ENCODE measurements at regions not wholly inside any gene's neighbourhood (a gene's known extent, or its start where the extent isn't known, plus 50 kb on each side); places are given as distances from the start of the nearest gene placed in this dataset.

GRCh38 chr5:133873449-133873848 lies 95.0 kb downstream of the C5orf15 start:
- DNase-seq = no peak
- no peak overlapping the region for H3K27ac ChIP-seq (ENCODE audit: low read depth, low read length)
- H3K27me3 ChIP-seq (ENCODE audit: control insufficient read depth, insufficient read depth, low read length, poor library complexity, severe bottlenecking) = no peaks in the 10 kb centered on the region
- H3K27ac Mint-ChIP-seq = no peak overlapping the region
- TF ChIP-seq, protein P1, sequence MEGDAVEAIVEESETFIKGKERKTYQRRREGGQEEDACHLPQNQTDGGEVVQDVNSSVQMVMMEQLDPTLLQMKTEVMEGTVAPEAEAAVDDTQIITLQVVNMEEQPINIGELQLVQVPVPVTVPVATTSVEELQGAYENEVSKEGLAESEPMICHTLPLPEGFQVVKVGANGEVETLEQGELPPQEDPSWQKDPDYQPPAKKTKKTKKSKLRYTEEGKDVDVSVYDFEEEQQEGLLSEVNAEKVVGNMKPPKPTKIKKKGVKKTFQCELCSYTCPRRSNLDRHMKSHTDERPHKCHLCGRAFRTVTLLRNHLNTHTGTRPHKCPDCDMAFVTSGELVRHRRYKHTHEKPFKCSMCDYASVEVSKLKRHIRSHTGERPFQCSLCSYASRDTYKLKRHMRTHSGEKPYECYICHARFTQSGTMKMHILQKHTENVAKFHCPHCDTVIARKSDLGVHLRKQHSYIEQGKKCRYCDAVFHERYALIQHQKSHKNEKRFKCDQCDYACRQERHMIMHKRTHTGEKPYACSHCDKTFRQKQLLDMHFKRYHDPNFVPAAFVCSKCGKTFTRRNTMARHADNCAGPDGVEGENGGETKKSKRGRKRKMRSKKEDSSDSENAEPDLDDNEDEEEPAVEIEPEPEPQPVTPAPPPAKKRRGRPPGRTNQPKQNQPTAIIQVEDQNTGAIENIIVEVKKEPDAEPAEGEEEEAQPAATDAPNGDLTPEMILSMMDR (conservative IDR thresholded peaks at IDR 0.05) = no peak
- H3K4me3 Mint-ChIP-seq = no peak overlapping the region
- H3K9me3 ChIP-seq (ENCODE audit: control insufficient read depth, low read length) = peaks cover 27% of the 10 kb centered on the region
- H3K9ac ChIP-seq (ENCODE audit: extremely low read depth, low read length, poor library complexity, severe bottlenecking) = no peak overlapping the region
- H3K27me3 Mint-ChIP-seq (ENCODE audit: insufficient read depth) = peaks cover 2% of the 10 kb centered on the region
- no peaks in the 10 kb centered on the region for H3K36me3 ChIP-seq (ENCODE audit: control insufficient read depth, insufficient read depth, low read length)
- no peaks in the 10 kb centered on the region for H3K4me1 Mint-ChIP-seq
- 83 to 87% methylated on average over 2 of the region's 2 CpGs for WGBS, 2 experiments (ENCODE audit: insufficient coverage in 1 of 2, insufficient read length in 1 of 2)
- H3K4me1 ChIP-seq (ENCODE audit: control insufficient read depth, insufficient read depth, low read length) = no peaks in the 10 kb centered on the region
- H3K4me3 ChIP-seq (ENCODE audit: low read length) = no peak overlapping the region
- H3K36me3 Mint-ChIP-seq (ENCODE audit: low read depth) = no peaks in the 10 kb centered on the region
- peaks cover 22% of the 10 kb centered on the region for H3K9me3 Mint-ChIP-seq

- TF ChIP-seq, protein P1 (conservative IDR thresholded peaks at IDR 0.05) = no peak
- Mint-ChIP-seq H3K4me3 (no peak overlapping the region), H3K4me1 (no peaks in the 10 kb centered on the region), H3K27ac (no peak overlapping the region), H3K9me3 (peaks cover 19% of the 10 kb centered on the region), H3K27me3 (ENCODE audit: insufficient read depth) (peaks cover 5% of the 10 kb centered on the region), H3K36me3 (ENCODE audit: low read depth) (no peaks in the 10 kb centered on the region)
- H3K4me3 ChIP-seq (ENCODE audit: low read length) = no peak overlapping the region
- peaks cover 23% of the 10 kb centered on the region for H3K9me3 ChIP-seq (ENCODE audit: control insufficient read depth, low read length)
- no peaks in the 10 kb centered on the region for H3K27me3 ChIP-seq (ENCODE audit: control insufficient read depth, insufficient read depth, low read length, poor library complexity, severe bottlenecking)
- no peak overlapping the region for H3K27ac ChIP-seq (ENCODE audit: low read depth, low read length)
- no peak overlapping the region for H3K9ac ChIP-seq (ENCODE audit: extremely low read depth, low read length, poor library complexity, severe bottlenecking)
- H3K36me3 ChIP-seq (ENCODE audit: control insufficient read depth, insufficient read depth, low read length) = no peaks in the 10 kb centered on the region
- H3K4me1 ChIP-seq (ENCODE audit: control insufficient read depth, insufficient read depth, low read length) = no peaks in the 10 kb centered on the region
- no peak for DNase-seq
Observed at GRCh38 chr5:133870661-133871060, 97.8 kb downstream of the C5orf15 start.

DNA sequence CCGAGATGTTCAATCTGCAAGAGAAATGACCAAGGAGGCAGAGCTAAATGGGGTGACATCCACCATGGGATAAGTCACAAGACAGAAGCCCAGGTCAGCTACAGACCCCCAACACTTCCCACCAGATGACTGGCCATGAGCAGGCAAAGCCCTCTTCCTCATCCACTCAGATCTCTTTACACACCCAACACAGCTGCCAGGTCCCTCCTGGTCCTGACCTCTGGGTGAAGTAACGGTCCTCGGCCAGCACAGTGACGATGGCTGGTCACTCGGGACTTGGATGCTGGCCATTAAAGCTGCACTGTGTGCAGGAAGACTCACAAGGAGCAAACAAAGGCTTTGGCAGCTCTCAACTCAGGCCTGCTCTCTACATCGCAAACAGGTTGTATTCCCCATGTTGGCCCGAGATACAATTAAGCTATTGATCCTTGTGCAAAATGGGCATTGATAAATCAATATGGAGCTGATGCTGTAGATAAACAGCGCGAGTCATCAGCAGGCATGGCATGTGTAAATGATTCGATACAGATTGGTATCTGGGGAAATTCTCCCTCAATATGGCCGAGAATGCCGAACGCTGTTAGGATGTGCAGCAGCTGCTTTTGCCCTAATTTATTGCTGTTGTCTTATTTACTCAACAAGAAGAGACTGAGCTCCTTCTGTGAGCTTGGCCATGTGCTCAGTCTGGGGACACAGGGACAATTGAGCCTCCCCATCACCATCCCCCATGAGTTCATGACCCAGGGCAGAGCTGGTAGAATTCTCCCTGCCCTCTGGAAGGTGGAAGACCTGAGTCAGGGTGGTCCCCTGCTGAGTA lies 98.7 kb downstream of the C5orf15 start:
- no peaks in the 10 kb centered on the region for H3K36me3 ChIP-seq (ENCODE audit: control insufficient read depth, insufficient read depth, low read length)
- Mint-ChIP-seq H3K27me3 (ENCODE audit: insufficient read depth) (peaks cover 5% of the 10 kb centered on the region), H3K4me3 (no peak overlapping the region), H3K27ac (no peak overlapping the region), H3K9me3 (peaks cover 11% of the 10 kb centered on the region), H3K4me1 (no peaks in the 10 kb centered on the region), H3K36me3 (ENCODE audit: low read depth) (no peaks in the 10 kb centered on the region)
- TF ChIP-seq, protein P1 (conservative IDR thresholded peaks at IDR 0.05) = peak; percentile 28
- H3K27me3 ChIP-seq (ENCODE audit: control insufficient read depth, insufficient read depth, low read length, poor library complexity, severe bottlenecking) = no peaks in the 10 kb centered on the region
- 89 to 94% methylated on average over 12 to 13 of the region's 13 CpGs for WGBS, 2 experiments (ENCODE audit: insufficient coverage in 1 of 2, insufficient read length in 1 of 2)
- no peak overlapping the region for H3K4me3 ChIP-seq (ENCODE audit: low read length)
- H3K27ac ChIP-seq (ENCODE audit: low read depth, low read length) = no peak overlapping the region
- H3K9ac ChIP-seq (ENCODE audit: extremely low read depth, low read length, poor library complexity, severe bottlenecking) = no peak overlapping the region
- no peaks in the 10 kb centered on the region for H3K4me1 ChIP-seq (ENCODE audit: control insufficient read depth, insufficient read depth, low read length)
- DNase-seq = no peak
- peaks cover 14% of the 10 kb centered on the region for H3K9me3 ChIP-seq (ENCODE audit: control insufficient read depth, low read length)

Data from endodermal cell (in vitro differentiated cells).